HK-2 (cell line): ENCODE measurements at regions not wholly inside any gene's neighbourhood (a gene's known extent, or its start where the extent isn't known, plus 50 kb on each side); places are given as distances from the start of the nearest gene placed in this dataset.

Source experiments
- DNase-seq: peaks from one replicate; pipeline ENCODE4 v3.0.0-alpha.2; 2018; ENCODE audit not compliant: unreplicated experiment

- no peak for DNase-seq
These were observed 143.5 kb upstream of the NOX3 start for GRCh38 chr6:155599160-155599559.

DNA sequence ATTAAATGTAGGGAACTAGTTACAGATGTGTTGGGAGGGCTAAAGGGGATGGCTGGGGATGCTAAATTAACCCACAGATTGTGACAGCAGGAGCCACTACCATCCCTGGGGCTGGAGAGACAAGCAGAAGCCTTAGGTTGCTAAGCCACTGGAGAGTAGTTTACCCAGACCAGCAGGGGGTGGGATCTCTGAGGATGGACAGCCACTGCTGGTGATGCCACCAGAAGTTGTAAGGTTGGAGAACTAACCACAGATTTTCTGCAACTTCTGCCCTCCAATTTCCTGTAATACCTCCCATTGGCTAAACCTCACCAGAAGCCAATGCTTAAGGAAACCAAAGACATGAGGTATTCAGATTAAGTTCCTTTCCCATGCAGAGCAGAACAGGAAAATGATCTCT, 139.6 kb upstream of the NOX3 start:
- DNase-seq, result no peak

DNA sequence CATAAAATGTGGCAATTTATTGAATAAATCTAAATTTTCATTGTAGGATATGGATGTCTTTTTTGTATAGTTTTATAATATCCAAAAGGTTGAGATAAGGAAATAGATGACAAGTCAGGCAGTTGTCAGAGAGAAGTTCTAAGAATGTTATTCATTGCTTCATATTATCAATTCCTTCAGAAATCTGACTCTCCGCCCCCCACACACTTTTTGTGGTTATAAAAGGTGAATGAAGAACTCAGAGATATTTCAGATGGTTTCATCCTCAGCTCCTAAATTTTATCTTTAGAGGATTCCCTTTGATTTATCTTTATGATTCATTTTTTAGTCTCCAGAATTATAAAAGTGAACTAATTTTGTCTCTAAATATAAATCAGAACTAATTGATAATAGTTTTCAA, 136.1 kb upstream of the NOX3 start:
- DNase-seq, result no peak

- DNase-seq, result no peak
These were observed 133.6 kb upstream of the NOX3 start for GRCh38 chr6:155589190-155589589.

- DNase-seq, result no peak
These were observed 132.2 kb upstream of the NOX3 start for GRCh38 chr6:155587817-155588216.

- no peak for DNase-seq
These were observed 130.5 kb upstream of the NOX3 start for GRCh38 chr6:155586090-155586489.

DNA sequence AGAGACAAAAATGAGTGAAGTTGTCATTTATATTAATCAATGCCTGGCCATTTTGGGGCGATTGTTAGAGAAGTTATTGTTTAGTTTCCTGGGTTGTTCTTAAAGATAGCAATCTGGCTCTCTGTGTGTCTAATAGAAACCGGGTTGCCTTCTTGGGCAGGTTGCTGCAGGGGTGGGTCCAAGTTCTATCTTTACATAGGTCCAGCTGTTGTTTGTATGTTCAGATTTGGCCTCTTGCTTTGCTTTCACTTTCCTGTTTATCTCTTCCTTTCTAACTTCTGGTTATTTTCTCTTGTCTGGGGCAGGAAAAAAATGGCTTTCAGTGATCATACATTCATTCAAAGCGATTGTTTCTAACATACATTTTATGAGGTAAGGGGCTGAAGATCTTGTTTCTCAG, 128.4 kb upstream of the NOX3 start:
- DNase-seq, result no peak

- no peak for DNase-seq
These were observed 126.7 kb upstream of the NOX3 start for GRCh38 chr6:155582016-155582991.

DNA sequence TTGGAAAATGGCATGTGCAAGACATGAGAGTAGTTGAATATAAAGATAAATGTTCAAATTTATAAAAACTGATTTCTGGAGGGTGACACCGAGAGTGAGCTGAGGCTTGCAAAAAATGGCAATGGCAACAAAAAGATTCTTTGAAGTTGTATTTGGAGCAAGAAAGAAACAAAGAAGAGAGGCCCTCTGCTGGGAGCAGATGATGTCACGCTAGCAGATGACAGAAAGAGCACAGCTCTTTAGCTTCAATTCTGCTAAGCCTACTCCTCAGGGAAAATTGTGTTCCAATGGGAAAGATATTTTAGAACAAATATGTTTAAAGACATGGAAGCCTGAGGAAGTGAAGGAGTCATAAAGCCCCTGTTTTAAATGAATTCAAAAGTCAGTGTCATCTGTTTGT, 125.3 kb upstream of the NOX3 start:
- no peak for DNase-seq

DNA sequence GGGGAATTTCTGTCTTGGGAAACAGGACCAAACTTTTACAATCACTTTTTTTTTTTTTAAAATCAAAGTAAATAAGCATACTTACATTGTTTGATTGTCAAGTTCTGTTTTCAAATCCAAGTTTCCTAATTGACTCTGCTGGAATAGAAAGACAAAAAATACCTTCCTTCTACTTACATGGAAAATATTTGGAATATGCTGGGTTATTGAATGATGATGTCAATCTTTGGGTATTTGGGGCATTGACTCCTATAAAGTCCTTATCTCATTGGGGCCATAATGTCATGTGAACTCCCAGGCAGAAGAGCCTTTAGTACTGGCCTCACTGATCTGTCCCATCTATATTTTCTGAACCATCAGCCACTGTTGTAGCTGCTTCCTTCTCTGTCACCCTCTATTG, 122.6 kb upstream of the NOX3 start:
- DNase-seq, result no peak

DNA sequence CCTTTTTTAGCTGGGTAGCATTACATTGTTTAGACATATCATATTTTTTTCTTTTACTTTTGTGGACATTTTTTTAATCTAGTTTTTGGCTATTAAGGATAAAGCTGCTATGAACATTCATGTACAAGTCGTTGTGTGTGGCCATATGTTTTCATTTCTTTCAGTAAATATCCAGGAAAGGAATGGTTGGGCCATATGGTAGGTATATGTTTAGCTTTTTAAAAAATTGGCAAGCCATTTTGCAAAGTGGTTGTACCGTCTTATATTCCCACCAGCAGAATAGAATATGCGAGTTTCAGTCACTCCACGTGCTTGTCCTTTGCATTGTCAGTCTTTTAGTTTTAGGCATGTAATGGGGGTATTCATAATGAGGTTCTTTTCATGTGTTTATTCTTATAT, 106.3 kb upstream of the NOX3 start:
- no peak for DNase-seq

DNA sequence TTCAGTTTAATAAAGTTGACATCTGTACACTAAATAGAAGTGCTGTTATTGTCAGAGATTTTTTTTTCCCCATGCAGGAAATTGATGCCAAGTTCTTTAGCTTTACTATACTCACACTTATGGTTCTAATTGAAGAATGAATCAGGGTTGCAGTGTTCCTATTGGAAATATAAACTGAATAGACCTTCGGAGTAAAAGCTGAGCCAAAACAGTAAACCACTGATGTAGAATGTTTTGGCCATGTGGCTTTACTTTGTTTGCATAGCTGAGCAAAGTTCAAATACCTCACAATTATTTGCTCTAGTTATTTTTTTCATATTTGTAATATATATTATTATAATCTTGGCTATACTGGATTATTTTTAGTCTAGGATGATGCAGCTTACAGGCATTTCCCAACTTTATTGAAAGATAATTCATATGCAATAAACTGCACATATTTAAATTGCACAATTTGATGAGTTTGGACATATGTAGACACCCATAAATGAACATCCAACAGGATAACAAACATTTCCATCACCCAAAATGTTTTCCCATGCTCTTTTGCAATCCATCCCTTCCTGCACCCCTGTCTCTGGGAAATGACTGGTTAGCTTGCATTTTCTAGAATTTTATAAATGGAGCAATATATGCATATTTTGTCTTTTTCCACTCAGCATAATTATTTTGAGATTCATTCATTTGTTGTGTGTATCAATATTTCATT, 105.8 kb upstream of the NOX3 start:
- DNase-seq, result no peak

DNA sequence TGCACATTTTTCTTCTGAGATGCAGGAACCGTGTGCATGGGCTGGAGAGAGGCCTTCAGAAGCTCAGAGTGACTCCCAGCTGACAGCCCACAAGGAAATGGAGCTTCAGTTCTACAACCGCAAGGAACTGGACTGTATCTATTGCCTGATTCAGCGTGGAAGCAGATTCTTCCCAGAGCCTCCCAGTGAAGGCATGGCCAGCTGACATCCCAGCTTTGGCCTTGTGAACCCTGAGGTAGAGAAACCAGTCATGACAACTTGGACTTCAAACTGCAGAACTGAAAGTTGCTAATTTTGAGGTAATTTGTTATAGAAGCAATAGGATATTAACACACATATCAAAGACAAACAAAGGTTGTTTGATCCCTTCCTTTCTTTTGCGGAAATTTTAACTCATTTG, 94.3 kb upstream of the NOX3 start:
- no peak for DNase-seq

DNA sequence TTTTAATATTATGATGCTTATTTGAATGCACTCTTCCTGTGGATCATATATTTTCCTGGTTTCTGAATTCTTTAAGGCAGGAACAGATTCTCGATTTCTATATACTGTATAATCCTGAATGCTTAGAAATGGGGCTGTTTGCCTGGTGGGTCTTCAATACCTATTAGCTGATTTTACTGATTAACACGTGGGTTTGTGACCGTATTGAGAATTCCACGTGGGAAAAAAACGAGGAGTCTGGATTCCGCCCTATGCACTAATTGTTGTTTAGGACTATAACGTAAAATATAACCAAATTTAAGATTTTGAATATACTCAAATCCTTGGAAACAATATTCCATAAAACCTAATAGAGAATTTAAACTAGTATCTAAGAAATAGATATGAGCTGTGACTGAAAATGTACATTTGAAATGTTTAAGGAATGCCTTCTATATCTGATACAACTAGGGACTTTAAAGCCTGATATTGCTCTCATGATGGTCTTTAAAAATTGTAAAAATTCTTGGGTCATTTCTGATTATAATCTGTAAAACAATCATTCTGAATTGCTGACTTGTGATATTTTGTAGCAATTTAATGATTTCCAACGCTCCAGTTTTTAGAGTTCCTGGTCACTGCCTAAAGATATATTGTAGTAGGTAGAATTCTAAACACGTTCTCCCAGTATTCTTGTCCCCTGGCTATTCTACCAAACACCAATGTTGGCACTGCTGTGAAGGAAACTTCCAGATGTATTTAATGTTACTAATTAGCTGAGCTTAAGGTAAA, 93.6 kb upstream of the NOX3 start:
- DNase-seq, result no peak

DNA sequence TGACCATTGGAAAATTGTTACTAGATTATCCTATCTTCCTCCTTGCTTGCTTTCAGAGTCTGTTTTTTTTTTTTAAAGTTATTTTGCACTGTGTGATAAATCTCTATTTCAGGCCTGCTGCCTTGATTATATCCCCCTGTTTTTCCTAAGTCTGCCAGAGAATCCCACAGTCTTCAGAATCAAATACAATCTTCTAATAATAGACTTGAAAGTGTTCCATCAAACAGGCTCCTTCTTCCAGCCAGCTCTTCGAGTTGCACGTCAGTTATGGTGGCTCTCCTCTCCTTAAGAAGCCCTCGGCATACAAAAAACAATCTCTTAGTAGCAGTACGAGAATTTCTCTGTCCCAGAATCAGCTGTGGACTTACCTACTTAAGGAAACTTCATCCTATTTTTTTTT, 92.9 kb upstream of the NOX3 start:
- DNase-seq, result no peak

DNA sequence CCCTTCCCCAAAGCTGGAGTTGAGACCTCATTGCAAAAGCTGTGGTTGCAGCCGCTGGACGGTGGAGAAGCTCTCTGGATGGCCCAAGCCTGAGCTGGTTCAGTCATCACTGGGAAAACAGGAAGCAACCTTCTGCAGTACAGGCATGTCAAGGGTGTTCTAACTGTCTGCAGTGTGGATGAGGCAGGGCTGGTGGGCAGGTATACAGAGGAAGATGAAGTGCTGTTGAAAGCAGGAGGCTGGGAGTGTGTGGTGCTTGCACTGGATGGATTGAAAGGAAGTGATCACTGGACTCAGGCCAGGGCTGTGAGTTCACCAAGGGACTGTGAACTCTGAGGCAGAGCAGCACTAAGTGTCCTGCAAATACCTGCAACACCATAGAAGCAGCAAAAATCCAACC, 89.0 kb upstream of the NOX3 start:
- DNase-seq, result no peak

DNA sequence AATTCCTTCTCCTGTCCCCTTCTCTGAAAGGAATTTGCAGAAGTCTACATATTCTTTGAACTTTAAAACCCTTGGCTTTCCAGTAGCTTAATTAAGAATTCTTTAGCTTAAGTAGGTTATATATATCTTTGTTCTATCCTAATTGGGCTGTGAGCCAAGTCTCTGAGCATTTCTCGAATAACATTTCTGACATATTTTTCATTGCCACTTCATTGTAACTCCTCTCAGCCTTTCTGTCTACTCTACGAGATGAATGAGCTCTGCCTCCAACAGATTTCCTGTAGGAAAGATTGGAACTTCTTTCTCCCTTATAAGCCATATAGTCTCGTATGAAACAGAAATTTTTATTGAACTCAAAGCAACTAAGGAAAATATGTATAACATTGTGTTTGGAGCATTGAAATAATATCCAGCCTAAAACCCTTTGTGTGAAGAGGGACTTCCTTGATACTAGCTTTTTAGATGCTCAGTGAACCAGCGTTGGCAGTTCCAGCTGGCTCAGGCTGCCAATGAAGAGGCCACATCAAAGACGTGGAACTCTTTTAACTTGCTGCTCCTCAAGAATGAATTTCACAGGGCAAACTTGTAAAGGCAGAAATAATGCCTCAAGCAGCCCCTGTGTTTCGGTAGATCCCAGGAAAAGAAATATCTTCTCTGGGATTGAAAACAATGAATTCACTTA, 87.7 kb upstream of the NOX3 start:
- no peak for DNase-seq

GRCh38 chr6:155542036-155542435, 86.4 kb upstream of the NOX3 start:
- no peak for DNase-seq

DNA sequence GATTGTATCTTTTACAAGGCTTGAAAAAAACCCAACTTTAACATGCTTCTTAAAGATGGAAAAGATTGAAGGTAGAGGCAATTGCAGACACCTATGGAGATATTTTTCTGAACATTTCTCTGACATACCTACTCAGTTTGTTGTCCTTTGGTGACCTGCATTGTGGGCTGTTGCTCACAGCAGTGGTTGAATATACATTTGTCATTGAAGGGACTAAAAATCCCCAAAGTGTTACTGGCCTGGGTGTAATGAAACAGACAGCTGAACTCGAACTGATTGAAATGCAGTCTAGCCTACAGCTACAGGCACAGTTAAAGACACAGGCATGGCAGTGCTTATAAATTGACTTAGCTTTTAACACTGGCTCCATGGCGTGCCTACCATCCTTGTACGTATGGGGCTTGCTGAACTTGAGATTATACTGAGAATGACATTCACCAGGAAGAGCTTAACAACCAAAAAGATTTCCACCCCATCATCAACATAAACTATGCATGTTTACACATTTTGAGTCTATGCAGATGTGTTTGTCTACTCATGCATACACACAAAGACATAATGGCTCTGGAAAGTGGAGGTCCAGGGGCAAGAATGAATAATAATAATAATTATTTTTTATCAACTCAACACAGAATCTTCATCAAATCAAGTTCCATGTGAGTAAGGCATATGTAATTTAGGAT, 83.2 kb upstream of the NOX3 start:
- DNase-seq, result no peak

DNA sequence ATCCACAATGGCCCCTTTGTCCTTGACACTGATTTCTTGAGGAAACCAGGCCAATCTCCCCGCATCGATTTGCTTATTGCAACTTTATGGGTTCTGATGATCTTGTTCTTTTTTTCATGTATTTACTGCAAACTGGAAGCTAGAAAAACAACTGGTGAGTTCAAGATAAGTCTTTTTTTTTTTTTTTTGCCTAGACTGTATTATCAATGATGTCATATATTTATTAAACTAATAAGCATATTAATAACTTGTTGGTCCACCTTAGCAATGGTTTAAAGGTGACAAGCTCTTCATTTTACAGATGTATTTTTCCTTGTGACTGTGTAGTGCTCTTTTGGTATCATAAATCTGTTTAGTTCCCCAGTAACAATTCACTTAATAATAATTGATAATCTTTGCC, 79.0 kb upstream of the NOX3 start:
- no peak for DNase-seq

DNA sequence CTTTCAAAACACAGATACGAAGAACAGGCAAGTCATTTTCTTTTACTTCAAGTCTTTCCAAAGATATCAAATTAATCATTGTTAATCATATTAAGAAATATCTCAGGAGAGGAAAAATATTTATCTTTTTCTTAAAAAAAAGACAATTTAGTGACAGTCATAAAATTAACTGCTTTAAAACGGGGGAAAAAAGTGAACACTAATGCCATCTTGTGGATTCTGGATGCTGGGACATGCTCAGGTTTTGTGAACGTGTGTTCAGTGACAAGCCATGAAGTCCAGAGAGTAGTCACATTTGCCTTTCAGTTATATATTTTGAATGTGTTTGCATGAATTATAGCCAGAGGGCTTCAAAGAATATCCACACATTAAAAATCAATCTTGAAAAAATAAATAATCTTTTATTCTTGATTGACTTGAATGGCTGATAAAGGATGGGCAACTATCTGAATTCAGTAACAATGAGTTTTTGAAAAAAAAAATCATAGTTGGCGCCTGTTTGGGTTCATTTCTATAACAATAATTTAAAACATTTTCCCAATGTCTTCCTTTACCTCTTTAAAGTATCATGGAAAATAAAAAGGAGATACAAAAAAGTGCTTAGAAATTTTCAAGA, 74.7 kb upstream of the NOX3 start:
- no peak for DNase-seq
